Thymus (tissue), 11 donors: ENCODE measurements at regions not wholly inside any gene's neighbourhood (a gene's known extent, or its start where the extent isn't known, plus 50 kb on each side); places are given as distances from the start of the nearest gene placed in this dataset.
A peak's percentile ranks its signal among the peaks of the same experiment; 100 is the strongest.

Experiments used
- DNase-seq, 9 donors: peaks; one replicate each; pipeline ENCODE4 v3.0.0-alpha.2; 2013; ENCODE audit warnings: low spot score in 9 of 9, low read depth in 6 of 9, missing footprints in 1 of 9
- H3K27ac ChIP-seq, 2 donors: one replicate each; pipeline ENCODE4 v1.5.1; 2013; ENCODE audit warnings: control low read depth in 1 of 2, low read depth in 1 of 2, low read length in 1 of 2, mild to moderate bottlenecking in 1 of 2, moderate library complexity in 1 of 2
- H3K27me3 ChIP-seq, 2 donors: one replicate each; pipeline ENCODE4 v1.5.1; 2013; ENCODE audit warnings: low read length in 1 of 2; ENCODE audit not compliant: control insufficient read depth in 2 of 2, insufficient read depth in 1 of 2
- H3K36me3 ChIP-seq, 2 donors: one replicate each; pipeline ENCODE4 v1.5.1; 2013; ENCODE audit warnings: low read length in 1 of 2, mild to moderate bottlenecking in 1 of 2, moderate library complexity in 1 of 2; ENCODE audit not compliant: control insufficient read depth in 2 of 2, insufficient read depth in 2 of 2
- H3K4me1 ChIP-seq, 2 donors: one replicate each; pipeline ENCODE4 v1.5.1; 2013; ENCODE audit warnings: low read length in 2 of 2; ENCODE audit not compliant: control insufficient read depth in 2 of 2, insufficient read depth in 2 of 2
- H3K4me3 ChIP-seq, 2 donors: one replicate each; pipeline ENCODE4 v1.5.1; 2013; ENCODE audit warnings: low read length in 2 of 2, control low read depth in 1 of 2, mild to moderate bottlenecking in 1 of 2
- H3K9me3 ChIP-seq, 2 donors: one replicate each; pipeline ENCODE4 v1.5.1; 2013; ENCODE audit warnings: low read length in 1 of 2, mild to moderate bottlenecking in 1 of 2; ENCODE audit not compliant: control insufficient read depth in 2 of 2, insufficient read depth in 1 of 2
- whole genome bisulfite sequencing: extraction: QIAGEN DNeasy Blood & Tissue Kit; methylation state at CpG from one replicate; pipeline ENCODE4 v1.1.7; 2013; 5-methylcytosine and 5-hydroxymethylcytosine counted together
- donor health status: healthy.

DNA sequence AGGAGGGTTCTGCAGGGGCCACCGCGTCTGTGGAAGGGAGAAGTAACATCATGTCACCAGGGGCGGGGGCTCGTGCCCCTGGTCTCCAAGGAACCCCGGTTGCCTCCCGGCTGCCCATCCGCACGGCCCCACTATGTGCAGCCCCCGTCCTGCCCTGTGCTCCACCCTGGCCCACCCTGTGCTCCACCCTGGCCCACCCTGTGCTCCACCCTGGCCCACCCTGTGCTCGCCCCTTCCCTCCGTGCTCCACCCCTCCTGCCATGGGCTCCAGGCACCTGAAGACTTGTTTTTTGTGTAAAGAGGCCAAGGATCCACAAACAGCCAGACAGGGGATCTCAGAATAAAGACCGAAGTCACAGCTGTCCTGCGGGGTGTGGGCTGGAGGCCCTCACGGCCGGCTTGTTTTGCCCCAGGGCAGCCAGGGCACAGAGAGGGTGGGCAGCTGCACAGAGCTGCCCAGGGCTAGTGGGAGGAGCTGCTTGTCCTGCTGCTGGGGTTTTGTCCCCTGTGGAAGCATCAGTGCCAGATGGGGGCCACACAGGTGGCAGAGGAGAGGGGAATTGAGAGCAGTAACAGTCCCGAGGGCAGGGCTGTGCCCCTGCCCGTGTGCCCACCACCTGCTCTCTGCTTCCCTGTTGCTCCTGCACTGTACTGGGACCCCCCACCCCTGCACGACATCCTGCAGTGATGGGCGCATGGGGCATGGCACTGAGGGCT, 147.0 kb upstream of the CIBAR2 start:
- WGBS: 36% methylated on average over 19 of the region's 19 CpGs
- DNase-seq: no peak
- peaks cover 36 to 61% of the 10 kb centered on the region in 2 donors for H3K4me1 ChIP-seq

DNA sequence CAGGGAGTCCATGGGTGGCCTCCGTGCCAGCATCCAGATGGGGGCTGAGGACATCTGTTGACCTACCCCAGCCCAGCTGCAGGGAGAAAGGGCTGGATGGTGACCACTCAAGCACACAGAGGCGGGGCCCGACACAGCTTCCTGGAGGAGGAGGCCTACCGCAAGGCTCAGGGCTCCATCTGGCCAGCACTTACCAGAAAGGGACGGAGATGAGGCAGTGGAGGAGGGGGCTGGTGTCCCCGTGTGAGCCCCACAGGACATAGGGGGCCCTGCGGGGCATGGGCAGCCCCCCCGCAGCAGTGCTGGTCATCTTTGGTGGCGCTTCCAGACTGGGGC, 147.5 kb upstream of the CIBAR2 start:
- Histone ChIP-seq H3K9me3 (peaks cover 0 to 10% of the 10 kb centered on the region in 2 donors), H3K4me1 (peaks cover 36 to 60% of the 10 kb centered on the region in 2 donors), H3K4me3 (no peak overlapping the region), H3K36me3 (no peaks in the 10 kb centered on the region), H3K27ac (no peak overlapping the region), H3K27me3 (peaks cover 0 to 27% of the 10 kb centered on the region in 2 donors)
- WGBS: 92% methylated on average over 9 of the region's 9 CpGs
- no peak for DNase-seq

More for the DNA sequence above, 147.0 kb upstream of the CIBAR2 start:
- Histone ChIP-seq H3K9me3 (peaks cover 0 to 8% of the 10 kb centered on the region in 2 donors), H3K27me3 (peaks cover 0 to 27% of the 10 kb centered on the region in 2 donors), H3K36me3 (no peaks in the 10 kb centered on the region), H3K4me3 (peak overlapping the region in 1 of 2 donors; percentile 19), H3K27ac (peak overlapping the region in 1 of 2 donors; percentile 61)

DNA sequence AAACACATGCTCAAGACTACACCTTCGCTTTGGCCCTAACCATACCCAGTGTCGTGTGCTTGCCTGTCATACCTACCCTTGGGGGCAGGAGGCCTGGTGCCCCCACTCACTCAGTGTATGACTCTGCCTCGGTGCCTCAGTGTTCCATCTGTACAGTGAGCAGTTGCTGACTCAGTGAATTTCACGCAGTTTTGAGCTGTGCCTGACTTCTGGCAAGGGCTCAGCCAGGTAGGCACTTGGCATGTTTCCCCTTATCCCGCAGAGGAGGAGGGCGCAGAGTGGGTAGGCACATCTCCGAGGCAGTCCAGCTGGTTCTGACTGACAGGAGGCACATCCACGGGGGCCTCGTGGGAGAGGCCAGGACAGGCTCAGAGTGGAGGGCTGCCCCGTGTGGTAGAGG, 148.9 kb upstream of the CIBAR2 start:
- no peak for DNase-seq
- WGBS: 91% methylated on average over 10 of the region's 10 CpGs
- peaks cover 0 to 27% of the 10 kb centered on the region in 2 donors for H3K27me3 ChIP-seq
- no peaks in the 10 kb centered on the region for H3K36me3 ChIP-seq
- peaks cover 36 to 60% of the 10 kb centered on the region in 2 donors for H3K4me1 ChIP-seq
- peaks cover 0 to 10% of the 10 kb centered on the region in 2 donors for H3K9me3 ChIP-seq
- H3K4me3 ChIP-seq: no peak overlapping the region
- H3K27ac ChIP-seq: no peak overlapping the region

DNA sequence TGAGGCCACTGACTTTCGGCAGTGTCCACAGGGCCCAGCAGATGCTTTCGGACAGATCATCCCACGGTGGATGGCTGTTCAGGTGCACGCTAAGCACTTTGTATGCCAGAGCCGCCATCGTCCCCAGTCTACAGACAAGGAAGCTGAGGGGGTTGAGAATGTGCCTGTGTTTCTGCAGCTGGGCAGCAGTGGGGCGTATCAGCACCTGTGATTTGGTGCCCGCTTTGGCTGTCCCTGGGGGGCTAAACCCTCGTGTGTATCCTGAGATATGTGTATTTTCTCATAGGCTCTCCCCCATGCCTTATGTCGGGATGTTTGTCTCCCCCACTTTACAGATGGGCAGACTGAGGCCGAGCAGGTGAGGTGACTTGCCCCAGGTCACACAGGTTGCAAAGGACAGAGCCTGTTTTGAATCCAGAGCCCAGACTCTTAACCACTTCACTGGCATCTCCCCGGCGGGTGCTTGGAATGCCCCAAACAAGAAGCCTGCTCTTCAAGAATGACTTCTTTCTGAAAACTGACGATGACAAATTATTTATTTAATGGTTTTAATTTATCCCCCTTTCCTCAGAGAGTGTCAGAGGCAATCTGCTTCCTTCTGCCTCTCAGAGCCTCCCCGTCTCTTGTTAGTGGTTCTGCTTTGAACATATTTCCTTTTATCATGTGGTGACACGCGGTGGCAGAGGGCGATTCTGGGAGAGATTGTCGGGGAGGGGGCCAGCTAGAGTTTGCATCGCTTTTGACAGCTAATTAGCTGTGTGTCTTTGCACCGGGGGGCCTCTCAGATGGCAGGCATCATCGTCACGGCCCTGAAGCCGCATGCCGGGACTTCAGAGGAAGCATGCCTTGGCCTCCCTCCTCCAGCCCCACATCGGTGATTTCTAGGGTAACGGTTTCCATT, 149.6 kb upstream of the CIBAR2 start:
- Histone ChIP-seq H3K9me3 (peaks cover 0 to 10% of the 10 kb centered on the region in 2 donors), H3K4me3 (no peak overlapping the region), H3K27ac (peak overlapping the region in 1 of 2 donors; percentile 26), H3K36me3 (no peaks in the 10 kb centered on the region), H3K4me1 (peaks cover 36 to 60% of the 10 kb centered on the region in 2 donors), H3K27me3 (peaks cover 0 to 27% of the 10 kb centered on the region in 2 donors)
- WGBS: 37% methylated on average over 27 of the region's 27 CpGs
- peak in 3 of 9 donors; percentile 35 to 73 (median 58) for DNase-seq

DNA sequence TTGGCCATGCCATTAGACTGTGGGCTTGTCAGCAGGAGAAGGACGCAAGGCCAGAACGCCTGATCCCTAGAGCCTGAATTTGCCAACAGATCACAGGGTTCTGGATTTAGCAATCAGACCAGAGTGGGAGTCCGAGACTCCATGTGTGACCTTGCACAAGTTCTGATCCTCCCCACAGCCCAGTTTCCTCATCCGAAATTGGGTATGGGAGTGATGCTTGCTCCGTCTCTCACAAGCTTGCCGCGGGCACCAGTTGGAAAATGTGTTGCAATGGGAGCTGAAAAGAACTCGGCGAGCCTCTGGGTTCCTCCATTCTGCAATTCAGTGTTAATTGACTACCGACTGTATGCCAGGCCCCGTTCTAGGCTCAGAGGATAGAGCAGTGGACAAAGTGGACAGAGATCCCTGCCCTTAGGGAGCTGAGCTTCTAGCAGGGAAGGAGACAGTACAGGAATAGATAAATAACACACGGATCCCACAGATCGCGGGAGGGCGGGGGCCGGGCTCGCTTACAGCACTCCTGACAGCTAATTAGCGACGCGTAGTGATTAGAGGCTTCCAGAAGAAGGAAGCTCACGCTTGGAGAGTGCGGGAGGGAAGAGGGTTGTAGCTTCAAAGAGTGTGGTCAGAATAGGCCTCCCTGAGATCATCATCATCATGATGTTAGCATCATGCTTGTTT, 150.4 kb upstream of the CIBAR2 start:
- no peak overlapping the region for H3K4me3 ChIP-seq
- H3K9me3 ChIP-seq: peaks cover 0 to 10% of the 10 kb centered on the region in 2 donors
- DNase-seq: no peak
- H3K27me3 ChIP-seq: peaks cover 0 to 27% of the 10 kb centered on the region in 2 donors
- 93% methylated on average over 22 of the region's 22 CpGs for WGBS
- H3K27ac ChIP-seq: no peak overlapping the region
- peaks cover 35 to 58% of the 10 kb centered on the region in 2 donors for H3K4me1 ChIP-seq
- no peaks in the 10 kb centered on the region for H3K36me3 ChIP-seq

DNA sequence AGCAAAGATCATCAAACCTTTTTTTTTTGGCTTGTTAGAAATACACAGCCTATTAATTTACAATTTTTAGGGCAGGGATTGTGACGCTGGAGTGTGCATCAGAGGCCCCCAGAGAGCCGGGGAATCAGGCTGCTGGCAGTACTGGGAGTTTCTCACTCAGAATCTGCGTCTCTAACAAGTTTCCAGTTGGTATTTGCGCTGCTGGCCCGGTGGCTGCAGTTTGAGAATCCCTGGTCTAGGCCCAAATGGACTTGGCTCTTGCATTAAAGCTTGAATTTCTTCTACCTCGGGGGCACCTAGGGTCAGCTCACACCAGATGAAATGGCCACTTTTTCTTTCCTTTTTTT, 150.9 kb upstream of the CIBAR2 start:
- Histone ChIP-seq H3K4me3 (no peak overlapping the region), H3K27me3 (peaks cover 0 to 27% of the 10 kb centered on the region in 2 donors), H3K27ac (no peak overlapping the region), H3K4me1 (peaks cover 30 to 52% of the 10 kb centered on the region in 2 donors), H3K9me3 (peaks cover 0 to 10% of the 10 kb centered on the region in 2 donors), H3K36me3 (no peaks in the 10 kb centered on the region)
- 99% methylated on average over 6 of the region's 6 CpGs for WGBS
- DNase-seq: no peak

DNA sequence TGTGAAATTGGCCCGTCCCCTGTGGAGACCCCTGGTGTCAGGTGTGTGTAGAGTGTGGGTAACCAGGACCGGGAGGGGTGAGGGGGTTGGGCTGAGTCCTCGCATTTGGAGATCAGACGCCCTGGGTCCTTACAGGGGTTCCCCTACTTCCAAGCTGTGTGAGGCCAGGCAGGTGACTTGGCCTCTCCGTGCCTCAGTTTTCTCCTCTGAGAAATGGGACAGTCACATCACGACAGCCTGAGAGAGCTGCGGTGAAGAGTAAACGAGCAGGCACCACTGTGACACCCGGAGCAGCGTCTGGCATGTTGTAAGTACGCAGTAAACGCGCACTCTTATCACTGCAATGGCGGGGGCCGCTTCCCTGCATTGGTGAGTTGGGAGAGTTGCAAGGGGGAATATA, 152.5 kb upstream of the CIBAR2 start:
- H3K9me3 ChIP-seq: peaks cover 0 to 10% of the 10 kb centered on the region in 2 donors
- H3K4me3 ChIP-seq: no peak overlapping the region
- no peaks in the 10 kb centered on the region for H3K36me3 ChIP-seq
- H3K27me3 ChIP-seq: peaks cover 0 to 17% of the 10 kb centered on the region in 2 donors
- 93% methylated on average over 15 of the region's 15 CpGs for WGBS
- H3K4me1 ChIP-seq: peaks cover 16 to 37% of the 10 kb centered on the region in 2 donors
- no peak overlapping the region for H3K27ac ChIP-seq
- no peak for DNase-seq

DNA sequence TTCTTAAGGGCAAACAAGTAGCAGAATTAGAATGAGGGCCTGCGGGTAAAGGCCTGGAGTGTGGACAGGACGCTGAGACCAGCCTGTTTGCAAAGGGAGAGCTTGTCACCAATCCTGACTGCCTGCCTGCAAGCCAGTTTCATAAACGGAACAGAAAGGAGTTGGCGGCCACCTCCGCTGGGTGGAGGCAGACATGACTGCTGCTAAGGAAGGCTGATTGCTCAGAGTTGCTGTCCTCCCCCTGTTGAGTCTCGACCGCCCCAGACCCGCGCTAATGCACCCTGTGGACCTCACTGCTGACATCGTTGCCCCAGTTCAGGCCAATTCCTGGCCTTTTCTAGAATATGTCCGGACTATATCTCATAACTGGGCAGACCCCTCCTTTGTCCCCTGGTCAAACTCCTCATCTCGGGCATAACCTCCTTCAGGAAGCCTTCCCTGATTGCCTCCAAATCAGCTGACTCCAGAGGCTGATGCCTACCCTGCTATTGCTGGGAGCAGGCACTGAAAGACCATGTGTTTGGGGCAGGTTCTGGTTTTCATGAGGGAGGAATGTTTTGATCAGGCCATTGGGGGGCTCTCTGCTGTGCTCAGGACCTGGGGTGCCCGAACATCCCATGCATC, 153.0 kb upstream of the CIBAR2 start:
- Histone ChIP-seq H3K4me1 (peaks cover 13 to 32% of the 10 kb centered on the region in 2 donors), H3K9me3 (peaks cover 0 to 10% of the 10 kb centered on the region in 2 donors), H3K27me3 (peaks cover 0 to 17% of the 10 kb centered on the region in 2 donors), H3K36me3 (no peaks in the 10 kb centered on the region), H3K27ac (no peak overlapping the region), H3K4me3 (no peak overlapping the region)
- 95% methylated on average over 13 of the region's 13 CpGs for WGBS
- DNase-seq: no peak
